Astrocyte (in vitro differentiated cells and primary cell): ENCODE measurements at regions not wholly inside any gene's neighbourhood (a gene's known extent, or its start where the extent isn't known, plus 50 kb on each side); places are given as distances from the start of the nearest gene placed in this dataset.

Experiments
- EZH2 ChIP-seq: IDR thresholded peaks from 2 replicates; pipeline ENCODE4 v1.6.1; 2012; ENCODE audit warnings: mild to moderate bottlenecking, low read length, inconsistent platforms; ENCODE audit not compliant: insufficient read depth
- TF ChIP-seq, protein P1 (sequence below): IDR thresholded peaks from 2 replicates; pipeline ENCODE4 v1.5.1; 2011; ENCODE audit warnings: low read depth, mild to moderate bottlenecking, inconsistent platforms, low read length, moderate library complexity; ENCODE audit not compliant: insufficient read depth

DNA sequence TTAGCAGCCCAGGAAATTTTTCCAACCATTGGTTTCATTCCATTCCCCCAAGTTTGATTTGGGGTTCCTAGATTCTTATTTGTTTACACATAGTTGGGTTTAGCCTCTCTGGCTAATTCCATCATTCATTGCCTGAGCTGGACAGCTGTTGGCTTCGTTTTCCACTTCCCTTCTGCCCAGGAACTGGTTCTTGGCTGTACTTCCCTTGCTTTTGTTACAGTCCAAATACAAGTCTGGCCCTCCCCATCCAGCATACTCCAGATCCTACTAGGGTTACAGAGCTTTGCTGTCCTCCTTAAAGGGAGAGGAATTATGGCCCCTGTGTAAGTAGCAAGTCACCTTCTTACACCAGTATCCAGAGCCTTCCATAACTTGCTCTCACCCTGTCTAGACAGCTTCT is 356.3 kb downstream of the FAT3 start:
- TF ChIP-seq, protein P1, sequence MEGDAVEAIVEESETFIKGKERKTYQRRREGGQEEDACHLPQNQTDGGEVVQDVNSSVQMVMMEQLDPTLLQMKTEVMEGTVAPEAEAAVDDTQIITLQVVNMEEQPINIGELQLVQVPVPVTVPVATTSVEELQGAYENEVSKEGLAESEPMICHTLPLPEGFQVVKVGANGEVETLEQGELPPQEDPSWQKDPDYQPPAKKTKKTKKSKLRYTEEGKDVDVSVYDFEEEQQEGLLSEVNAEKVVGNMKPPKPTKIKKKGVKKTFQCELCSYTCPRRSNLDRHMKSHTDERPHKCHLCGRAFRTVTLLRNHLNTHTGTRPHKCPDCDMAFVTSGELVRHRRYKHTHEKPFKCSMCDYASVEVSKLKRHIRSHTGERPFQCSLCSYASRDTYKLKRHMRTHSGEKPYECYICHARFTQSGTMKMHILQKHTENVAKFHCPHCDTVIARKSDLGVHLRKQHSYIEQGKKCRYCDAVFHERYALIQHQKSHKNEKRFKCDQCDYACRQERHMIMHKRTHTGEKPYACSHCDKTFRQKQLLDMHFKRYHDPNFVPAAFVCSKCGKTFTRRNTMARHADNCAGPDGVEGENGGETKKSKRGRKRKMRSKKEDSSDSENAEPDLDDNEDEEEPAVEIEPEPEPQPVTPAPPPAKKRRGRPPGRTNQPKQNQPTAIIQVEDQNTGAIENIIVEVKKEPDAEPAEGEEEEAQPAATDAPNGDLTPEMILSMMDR: no peak
- no peak for TF ChIP-seq EZH2
